Left ventricle myocardium superior (tissue), 1 donor: ENCODE measurements at regions not wholly inside any gene's neighbourhood (a gene's known extent, or its start where the extent isn't known, plus 50 kb on each side); places are given as distances from the start of the nearest gene placed in this dataset.
"Not testable (repeated sequence)": the region's sequence is repeated elsewhere in the genome, so short reads cannot be mapped to it uniquely, and the experiment has no call there.

ENCODE experiments used
- ATAC-seq: fragments of 200-7000 bp; cut with Tn5 transposase; one replicate; pipeline ENCODE4 v1.9.1; 2020; ENCODE audit warnings: mild to moderate bottlenecking, moderate library complexity
- DNase-seq: peaks from one replicate; pipeline ENCODE4 v3.0.0-alpha.2; 2020
- intact Hi-C: fragments of 100-400 bp; cut with micrococcal nuclease; formaldehyde crosslinking; loops from one replicate; pipeline ENCODE4 v1.11.0; 2022
- donor health status: DM: no; HTN: yes; CAD: no; lungs with severe emphysema.

GRCh38 chrX:1763294-1763693, 148.4 kb downstream of the ASMT start:
- DNase-seq (no peak), ATAC-seq (no peak)
- intact Hi-C loops: no loop called here

- not testable (repeated sequence) for DNase-seq, ATAC-seq
Observed at GRCh38 chrX:1764883-1765364, 150.1 kb downstream of the ASMT start.

DNA sequence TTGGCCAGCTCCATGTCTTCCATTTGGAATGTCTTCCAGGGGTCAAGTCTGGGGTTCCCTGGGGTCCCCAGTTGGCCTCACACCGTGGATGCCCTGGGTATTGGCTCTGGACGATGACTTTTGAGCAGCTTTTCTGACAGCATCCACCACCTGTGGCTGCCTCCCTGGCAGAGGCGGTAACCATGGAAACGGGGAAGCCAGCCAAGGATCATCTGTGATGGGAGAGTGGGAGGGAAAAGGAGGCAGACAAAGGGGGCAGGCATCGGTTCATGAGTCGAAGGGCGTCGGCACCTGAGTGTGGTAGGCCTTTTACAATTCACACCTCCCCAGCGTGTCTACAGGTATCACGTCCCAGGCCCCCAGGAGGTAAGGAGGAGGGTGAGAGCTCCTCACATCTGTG, 152.2 kb downstream of the ASMT start:
- no peak for ATAC-seq
- no peak for DNase-seq

More at GRCh38 chrX:1764883-1765364, 150.1 kb downstream of the ASMT start:
- intact Hi-C loops: not testable (repeated sequence)

GRCh38 chrX:1778817-1779216, 164.0 kb downstream of the ASMT start:
- ATAC-seq: no peak
- intact Hi-C loops: no loop called here
- no peak for DNase-seq

More for the DNA sequence above, 152.2 kb downstream of the ASMT start:
- intact Hi-C loops: no loop called here

GRCh38 chrX:1779626-1780025, 164.8 kb downstream of the ASMT start:
- intact Hi-C loops: no loop called here
- DNase-seq (no peak), ATAC-seq (no peak)

DNA sequence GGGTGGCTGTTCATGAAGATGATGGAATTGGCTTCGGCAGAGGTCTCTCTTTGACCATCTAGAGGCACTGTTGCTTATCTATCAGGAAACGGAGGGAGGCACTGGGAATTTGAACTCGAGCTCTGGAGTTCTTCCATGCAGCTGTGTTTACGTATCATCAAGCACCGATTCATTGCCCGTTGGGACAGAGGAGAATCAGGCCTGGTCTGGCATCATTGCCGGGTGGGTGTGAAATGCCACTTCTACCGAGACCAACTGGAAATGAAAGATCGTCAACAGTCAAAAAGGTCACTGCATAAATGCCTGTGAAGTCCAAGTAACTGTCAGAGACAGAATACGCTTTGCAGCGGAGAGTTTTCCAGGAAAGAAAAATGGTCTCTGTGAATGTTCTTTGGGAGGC, 166.9 kb downstream of the ASMT start:
- DNase-seq: no peak
- ATAC-seq: no peak
- intact Hi-C loops: no loop called here

GRCh38 chrX:1784773-1785172, 169.9 kb downstream of the ASMT start:
- intact Hi-C loops: no loop called here
- ATAC-seq (no peak), DNase-seq (no peak)

GRCh38 chrX:1788300-1788911, 173.5 kb downstream of the ASMT start:
- no peak for ATAC-seq
- no peak for DNase-seq
- intact Hi-C loops: no loop called here

- DNase-seq (no peak), ATAC-seq (no peak)
- intact Hi-C loops: no loop called here
Observed at GRCh38 chrX:1792636-1793035, 177.8 kb downstream of the ASMT start.

DNA sequence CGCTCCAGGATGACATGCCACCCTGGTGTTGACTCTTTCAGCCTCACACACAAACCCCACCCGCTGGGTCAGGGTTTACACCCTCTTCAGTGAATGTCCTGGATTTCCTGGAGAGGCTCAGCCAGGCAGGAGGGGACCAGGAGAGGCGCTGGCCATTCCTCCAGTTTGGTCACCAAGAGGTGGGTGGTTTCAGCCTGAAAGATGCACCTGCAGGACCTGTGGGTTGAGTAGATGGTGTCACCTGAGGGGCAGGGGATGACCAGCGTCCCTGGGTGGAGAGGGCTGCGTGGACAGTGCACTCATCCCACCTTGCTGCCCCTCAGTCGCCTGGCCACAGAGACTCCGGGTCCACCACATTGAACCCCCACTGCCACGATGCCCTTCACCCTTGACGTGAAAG, 179.7 kb downstream of the ASMT start:
- DNase-seq: no peak
- intact Hi-C loops: no loop called here
- no peak for ATAC-seq

GRCh38 chrX:1802912-1803311, 188.1 kb downstream of the ASMT start:
- intact Hi-C loops: no loop called here
- DNase-seq (no peak), ATAC-seq (no peak)

DNA sequence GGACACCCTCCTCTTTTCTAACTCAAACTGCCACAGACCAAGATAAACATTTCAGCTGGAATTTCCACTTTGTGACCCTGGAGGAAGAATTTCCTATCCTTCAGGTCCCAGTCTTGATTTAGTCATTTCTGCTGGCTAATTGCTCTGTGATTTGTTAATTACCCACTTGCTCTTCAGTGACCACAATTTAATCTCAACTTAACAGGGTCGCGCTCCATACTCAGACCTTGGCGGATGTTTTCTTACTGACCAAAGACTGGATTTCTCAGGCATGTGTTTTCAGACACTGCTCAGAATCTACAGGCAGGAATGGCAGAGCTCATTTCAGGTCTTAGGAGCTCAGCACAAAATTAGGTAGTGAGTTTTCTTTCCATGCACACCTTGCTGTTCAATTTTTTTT, 188.9 kb downstream of the ASMT start:
- ATAC-seq (no peak), DNase-seq (no peak)
- intact Hi-C loops: no loop called here

- ATAC-seq (no peak), DNase-seq (no peak)
- intact Hi-C loops: no loop called here
Observed at GRCh38 chrX:1807301-1807731, 192.5 kb downstream of the ASMT start.

- DNase-seq (no peak), ATAC-seq (no peak)
- intact Hi-C loops: no loop called here
Observed at GRCh38 chrX:1809581-1809980, 194.7 kb downstream of the ASMT start.

- intact Hi-C loops: no loop called here
- ATAC-seq (no peak), DNase-seq (no peak)
Observed at GRCh38 chrX:1813809-1814208, 198.9 kb downstream of the ASMT start.

- DNase-seq (no peak), ATAC-seq (no peak)
- intact Hi-C loops: no loop called here
Observed at GRCh38 chrX:1815456-1816175, 200.8 kb downstream of the ASMT start.

GRCh38 chrX:1816387-1816982, 201.6 kb downstream of the ASMT start:
- ATAC-seq, intact Hi-C loops, DNase-seq: not testable (repeated sequence)

- intact Hi-C loops: no loop called here
- no peak for DNase-seq
- no peak for ATAC-seq
Observed at GRCh38 chrX:1821846-1822245, 207.0 kb downstream of the ASMT start.

DNA sequence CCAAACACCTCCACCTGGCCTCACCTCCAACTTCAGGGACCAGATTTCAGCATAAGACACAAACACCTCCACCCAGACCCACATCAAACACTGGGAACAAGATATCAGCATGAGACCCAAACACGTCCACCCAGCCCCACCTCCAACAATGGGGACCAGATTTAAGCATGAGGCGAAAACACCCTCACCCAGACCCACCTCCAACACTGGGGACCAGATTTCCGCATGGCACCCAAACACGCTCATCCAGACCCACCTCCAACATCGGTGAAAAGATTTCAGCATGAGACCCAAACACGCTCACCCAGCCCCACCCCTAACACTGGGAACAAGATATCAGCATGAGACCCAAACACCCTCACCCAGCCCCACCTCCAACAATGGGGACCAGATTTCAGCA, 210.0 kb downstream of the ASMT start:
- intact Hi-C loops: no loop called here
- DNase-seq: no peak
- ATAC-seq: no peak

- intact Hi-C loops: no loop called here
- DNase-seq: no peak
- no peak for ATAC-seq
Observed at GRCh38 chrX:1833656-1834360, 218.9 kb downstream of the ASMT start.
